PFSK-1 (cell line): ENCODE measurements at regions not wholly inside any gene's neighbourhood (a gene's known extent, or its start where the extent isn't known, plus 50 kb on each side); places are given as distances from the start of the nearest gene placed in this dataset.

Experiments
- FOXP2 ChIP-seq: optimal IDR thresholded peaks from 2 replicates; pipeline ENCODE3; 2011; ENCODE audit warnings: borderline replicate concordance, control low read depth, inconsistent platforms; ENCODE audit not compliant: insufficient read depth; ENCODE audit errors: extremely low read length, extremely low read depth
- POLR2AphosphoS5 ChIP-seq: IDR thresholded peaks from 2 replicates; pipeline ENCODE4 v1.6.1; 2012; ENCODE audit warnings: low read depth, mild to moderate bottlenecking, control low read depth, low read length, moderate library complexity
- REST ChIP-seq, 2 experiments: IDR thresholded peaks; 2 replicates each; pipeline versions ENCODE4 v1.6.1 to v1.8.0; 2011 to 2012; ENCODE audit warnings: low read depth in 2 of 2, low read length in 2 of 2, control low read depth in 1 of 2, inconsistent platforms in 1 of 2, mild to moderate bottlenecking in 1 of 2, moderate library complexity in 1 of 2; ENCODE audit not compliant: insufficient read depth in 1 of 2
- SIN3A ChIP-seq: IDR thresholded peaks from 2 replicates; pipeline ENCODE4 v1.6.1; 2012; ENCODE audit warnings: mild to moderate bottlenecking, low read length, moderate library complexity, borderline replicate concordance; ENCODE audit not compliant: insufficient read depth
- TAF1 ChIP-seq: IDR thresholded peaks from 2 replicates; pipeline ENCODE4 v1.6.1; 2012; ENCODE audit warnings: low read length, control low read depth, borderline replicate concordance; ENCODE audit not compliant: insufficient read depth

GRCh38 chr2:66066032-66066431 is 368.9 kb upstream of the MEIS1 start:
- TF ChIP-seq FOXP2, result no peak
- TF ChIP-seq POLR2AphosphoS5, result no peak
- TF ChIP-seq TAF1, result no peak
- TF ChIP-seq SIN3A, result no peak
- no peak for TF ChIP-seq REST (IDR thresholded peaks at IDR 0.05; ENCODE audit: insufficient read depth in 1 of 2, low read depth in 2 of 2, low read length in 2 of 2)

- TF ChIP-seq REST (IDR thresholded peaks at IDR 0.05; ENCODE audit: insufficient read depth in 1 of 2, low read depth in 2 of 2, low read length in 2 of 2) (no peak), SIN3A (no peak), FOXP2 (no peak), TAF1 (no peak), POLR2AphosphoS5 (no peak)
These were observed 375.6 kb upstream of the MEIS1 start for GRCh38 chr2:66059332-66059731.

- TF ChIP-seq REST (IDR thresholded peaks at IDR 0.05; ENCODE audit: insufficient read depth in 1 of 2, low read depth in 2 of 2, low read length in 2 of 2), result no peak
- no peak for TF ChIP-seq POLR2AphosphoS5
- TF ChIP-seq SIN3A, result no peak
- TF ChIP-seq TAF1, result no peak
These were observed 376.2 kb upstream of the MEIS1 start for GRCh38 chr2:66058675-66059074.

GRCh38 chr2:66057844-66058243 is 377.1 kb upstream of the MEIS1 start:
- TF ChIP-seq TAF1 (no peak), SIN3A (no peak), REST (IDR thresholded peaks at IDR 0.05; ENCODE audit: insufficient read depth in 1 of 2, low read depth in 2 of 2, low read length in 2 of 2) (no peak)

- TF ChIP-seq TAF1 (no peak), POLR2AphosphoS5 (no peak), REST (IDR thresholded peaks at IDR 0.05; ENCODE audit: insufficient read depth in 1 of 2, low read depth in 2 of 2, low read length in 2 of 2) (no peak), SIN3A (no peak), FOXP2 (no peak)
These were observed 384.5 kb upstream of the MEIS1 start for GRCh38 chr2:66050392-66050791.
